Upper lobe of right lung (tissue), 1 donor: ENCODE measurements at regions not wholly inside any gene's neighbourhood (a gene's known extent, or its start where the extent isn't known, plus 50 kb on each side); places are given as distances from the start of the nearest gene placed in this dataset.

Experiments
- ATAC-seq: fragments of 200-7000 bp; cut with Tn5 transposase; one replicate; pipeline ENCODE4 v1.9.1; 2020; ENCODE audit warnings: mild to moderate bottlenecking, moderate library complexity
- DNase-seq: peaks from one replicate; pipeline ENCODE4 v3.0.0-alpha.2; 2020
- H3K27ac ChIP-seq: fragments of 200-600 bp; one replicate; pipeline ENCODE4 v1.8.0; 2022
- H3K27me3 ChIP-seq: fragments of 200-600 bp; one replicate; pipeline ENCODE4 v1.8.0; 2022; ENCODE audit warnings: mild to moderate bottlenecking
- H3K36me3 ChIP-seq: fragments of 200-600 bp; one replicate; pipeline ENCODE4 v1.8.0; 2022
- H3K4me1 ChIP-seq: fragments of 200-600 bp; one replicate; pipeline ENCODE4 v1.8.0; 2022
- H3K4me3 ChIP-seq: fragments of 200-600 bp; one replicate; pipeline ENCODE4 v1.8.0; 2022; ENCODE audit warnings: mild to moderate bottlenecking
- H3K9me3 ChIP-seq: fragments of 200-600 bp; one replicate; pipeline ENCODE4 v1.8.0; 2022
- CTCF ChIP-seq: fragments of 200-600 bp; IDR thresholded peaks from one replicate; pipeline ENCODE4 v1.8.0; 2022; ENCODE audit warnings: antibody characterized with exemption
- intact Hi-C: fragments of 100-400 bp; cut with DNase I; formaldehyde crosslinking; loops from one replicate; pipeline ENCODE4 v1.11.0; 2022
- donor health status: DM: no; HTN: yes; CAD: no; lungs with severe emphysema.

- intact Hi-C loops: no loop called here
- Histone ChIP-seq H3K27ac (no peak overlapping the region), H3K27me3 (no peaks in the 10 kb centered on the region), H3K4me1 (no peaks in the 10 kb centered on the region), H3K36me3 (no peaks in the 10 kb centered on the region), H3K9me3 (no peaks in the 10 kb centered on the region), H3K4me3 (no peak overlapping the region)
- DNase-seq: no peak
- no peak for TF ChIP-seq CTCF
- no peak for ATAC-seq
Measured at GRCh38 chr16:17930280-17930679, 406.3 kb downstream of the NPIPA8 start.

GRCh38 chr16:17926866-17927399, 409.6 kb downstream of the NPIPA8 start:
- H3K9me3 ChIP-seq: peaks cover 5% of the 10 kb centered on the region
- H3K36me3 ChIP-seq: no peaks in the 10 kb centered on the region
- intact Hi-C loops: no loop called here
- no peak overlapping the region for H3K27ac ChIP-seq
- no peak for ATAC-seq
- no peak overlapping the region for H3K4me3 ChIP-seq
- no peak for DNase-seq
- no peaks in the 10 kb centered on the region for H3K27me3 ChIP-seq
- TF ChIP-seq CTCF: no peak
- H3K4me1 ChIP-seq: no peaks in the 10 kb centered on the region

GRCh38 chr16:17926461-17926860, 410.1 kb downstream of the NPIPA8 start:
- Histone ChIP-seq H3K4me1 (no peaks in the 10 kb centered on the region), H3K9me3 (peaks cover 5% of the 10 kb centered on the region), H3K4me3 (no peak overlapping the region), H3K27ac (no peak overlapping the region), H3K27me3 (no peaks in the 10 kb centered on the region), H3K36me3 (no peaks in the 10 kb centered on the region)
- DNase-seq (no peak), ATAC-seq (no peak)
- TF ChIP-seq CTCF: no peak
- intact Hi-C loops: no loop called here

- H3K36me3 ChIP-seq: no peaks in the 10 kb centered on the region
- intact Hi-C loops: no loop called here
- H3K9me3 ChIP-seq: peaks cover 5% of the 10 kb centered on the region
- H3K27me3 ChIP-seq: no peaks in the 10 kb centered on the region
- H3K27ac ChIP-seq: no peak overlapping the region
- no peaks in the 10 kb centered on the region for H3K4me1 ChIP-seq
- H3K4me3 ChIP-seq: no peak overlapping the region
- no peak for TF ChIP-seq CTCF
- no peak for ATAC-seq
- no peak for DNase-seq
Measured at GRCh38 chr16:17925761-17926160, 410.8 kb downstream of the NPIPA8 start.

GRCh38 chr16:17921357-17921978, 415.1 kb downstream of the NPIPA8 start:
- H3K36me3 ChIP-seq: no peaks in the 10 kb centered on the region
- H3K4me1 ChIP-seq: no peaks in the 10 kb centered on the region
- H3K9me3 ChIP-seq: peaks cover 5% of the 10 kb centered on the region
- no peak for DNase-seq
- TF ChIP-seq CTCF: peak; percentile 61
- intact Hi-C loops: no loop called here
- no peaks in the 10 kb centered on the region for H3K27me3 ChIP-seq
- no peak overlapping the region for H3K4me3 ChIP-seq
- no peak overlapping the region for H3K27ac ChIP-seq
- ATAC-seq: peak; percentile 68
